Progenitor cell of endocrine pancreas (in vitro differentiated cells): ENCODE measurements at regions not wholly inside any gene's neighbourhood (a gene's known extent, or its start where the extent isn't known, plus 50 kb on each side); places are given as distances from the start of the nearest gene placed in this dataset.
A peak's percentile ranks its signal among the peaks of the same experiment; 100 is the strongest.

Experiments used
- DNase-seq: peaks from one replicate; pipeline ENCODE4 v3.0.0; 2021; ENCODE audit warnings: low spot score; ENCODE audit not compliant: unreplicated experiment
- H3K27ac Mint-ChIP-seq: 2 replicates; pipeline ENCODE4 v1.8.0; 2021; ENCODE audit warnings: mild to moderate bottlenecking, moderate library complexity, mixed read lengths
- H3K27me3 Mint-ChIP-seq: 2 replicates; pipeline ENCODE4 v1.8.0; 2021; ENCODE audit warnings: mixed read lengths
- H3K36me3 Mint-ChIP-seq: 2 replicates; pipeline ENCODE4 v1.8.0; 2022; ENCODE audit warnings: mixed read lengths; ENCODE audit not compliant: insufficient read depth
- H3K4me1 Mint-ChIP-seq: 2 replicates; pipeline ENCODE4 v1.8.0; 2021; ENCODE audit warnings: low read depth, mixed read lengths
- H3K4me3 Mint-ChIP-seq: 2 replicates; pipeline ENCODE4 v1.8.0; 2021; ENCODE audit warnings: low read depth, mild to moderate bottlenecking, moderate library complexity, mixed read lengths
- H3K9me3 Mint-ChIP-seq: 2 replicates; pipeline ENCODE4 v1.8.0; 2021; ENCODE audit warnings: low read depth, mixed read lengths
- CTCF ChIP-seq: fragments of 200-600 bp; sonication (generic); IDR thresholded peaks from one replicate; pipeline ENCODE4 v1.5.0; 2021; ENCODE audit warnings: antibody characterized with exemption, mild to moderate bottlenecking; ENCODE audit not compliant: unreplicated experiment

GRCh38 chr18:75625966-75626365 is 198.5 kb upstream of the SMIM21 start:
- no peak for DNase-seq
- no peak overlapping the region for H3K4me3 Mint-ChIP-seq

GRCh38 chr18:75624869-75625268 is 197.4 kb upstream of the SMIM21 start:
- Mint-ChIP-seq H3K36me3 (no peaks in the 10 kb centered on the region), H3K9me3 (peaks cover 5% of the 10 kb centered on the region), H3K4me3 (no peak overlapping the region), H3K27ac (no peak overlapping the region), H3K4me1 (no peaks in the 10 kb centered on the region), H3K27me3 (peaks cover 5% of the 10 kb centered on the region)
- DNase-seq, result no peak
- TF ChIP-seq CTCF, result no peak

More at GRCh38 chr18:75625966-75626365, 198.5 kb upstream of the SMIM21 start:
- no peak overlapping the region for H3K27ac Mint-ChIP-seq
- H3K36me3 Mint-ChIP-seq, result no peaks in the 10 kb centered on the region
- TF ChIP-seq CTCF, result no peak
- peaks cover 5% of the 10 kb centered on the region for H3K9me3 Mint-ChIP-seq
- H3K4me1 Mint-ChIP-seq, result no peaks in the 10 kb centered on the region
- H3K27me3 Mint-ChIP-seq, result peaks cover 5% of the 10 kb centered on the region

GRCh38 chr18:75621818-75622217 is 194.3 kb upstream of the SMIM21 start:
- Mint-ChIP-seq H3K4me3 (no peak overlapping the region), H3K27me3 (peaks cover 5% of the 10 kb centered on the region), H3K9me3 (no peaks in the 10 kb centered on the region), H3K4me1 (no peaks in the 10 kb centered on the region), H3K36me3 (no peaks in the 10 kb centered on the region), H3K27ac (peak overlapping the region; percentile 21)
- DNase-seq, result no peak
- TF ChIP-seq CTCF, result no peak

- Mint-ChIP-seq H3K9me3 (peaks cover 4% of the 10 kb centered on the region), H3K4me1 (no peaks in the 10 kb centered on the region), H3K27me3 (no peaks in the 10 kb centered on the region), H3K27ac (no peak overlapping the region), H3K4me3 (no peak overlapping the region), H3K36me3 (no peaks in the 10 kb centered on the region)
- DNase-seq, result no peak
- TF ChIP-seq CTCF, result no peak
These were observed 190.6 kb upstream of the SMIM21 start for GRCh38 chr18:75618146-75618545.

- TF ChIP-seq CTCF, result no peak
- Mint-ChIP-seq H3K9me3 (peaks cover 4% of the 10 kb centered on the region), H3K4me1 (no peaks in the 10 kb centered on the region), H3K27me3 (peaks cover 4% of the 10 kb centered on the region), H3K27ac (no peak overlapping the region), H3K36me3 (no peaks in the 10 kb centered on the region), H3K4me3 (no peak overlapping the region)
- no peak for DNase-seq
These were observed 185.0 kb upstream of the SMIM21 start for GRCh38 chr18:75612456-75612855.
